Trophoblast cell (in vitro differentiated cells and primary cell): ENCODE measurements at regions not wholly inside any gene's neighbourhood (a gene's known extent, or its start where the extent isn't known, plus 50 kb on each side); places are given as distances from the start of the nearest gene placed in this dataset.
"Not testable (repeated sequence)": the region's sequence is repeated elsewhere in the genome, so short reads cannot be mapped to it uniquely, and the experiment has no call there.

Experiments
- DNase-seq, 2 donors: peaks; one replicate each; pipeline ENCODE4 v3.0.0-alpha.2; 2016
- H2AFZ ChIP-seq: 2 replicates; pipeline ENCODE4 v1.6.1; 2013; ENCODE audit warnings: low read length, moderate library complexity, mild to moderate bottlenecking; ENCODE audit not compliant: insufficient read depth, poor library complexity
- H2AK5ac ChIP-seq: 2 replicates; pipeline ENCODE4 v1.6.1; 2013; ENCODE audit warnings: mild to moderate bottlenecking, low read length
- H2BK120ac ChIP-seq: 2 replicates; pipeline ENCODE4 v1.6.1; 2013; ENCODE audit warnings: low read length, mild to moderate bottlenecking, moderate library complexity; ENCODE audit not compliant: insufficient read depth, poor library complexity
- H2BK12ac ChIP-seq: 2 replicates; pipeline ENCODE4 v1.6.1; 2013; ENCODE audit warnings: mild to moderate bottlenecking, low read length, moderate library complexity
- H2BK5ac ChIP-seq: 2 replicates; pipeline ENCODE4 v1.6.1; 2013; ENCODE audit warnings: low read length, low read depth, moderate library complexity, mild to moderate bottlenecking; ENCODE audit not compliant: poor library complexity
- H3K14ac ChIP-seq: 2 replicates; pipeline ENCODE4 v1.6.1; 2013; ENCODE audit warnings: mild to moderate bottlenecking, low read length
- H3K18ac ChIP-seq: 2 replicates; pipeline ENCODE4 v1.6.1; 2013; ENCODE audit warnings: mild to moderate bottlenecking, low read length
- H3K23ac ChIP-seq: 2 replicates; pipeline ENCODE4 v1.6.1; 2013; ENCODE audit warnings: low read length
- H3K27ac ChIP-seq: 2 replicates; pipeline ENCODE4 v1.5.1; 2013; ENCODE audit warnings: low read depth, mild to moderate bottlenecking, inconsistent platforms, low read length, moderate library complexity
- H3K27me3 ChIP-seq: 2 replicates; pipeline ENCODE4 v1.6.1; 2013; ENCODE audit warnings: inconsistent platforms, mild to moderate bottlenecking, low read length, moderate library complexity; ENCODE audit not compliant: insufficient read depth
- H3K36me3 ChIP-seq, 2 experiments: 1 replicate in 1 of 2; 2 replicates in 1 of 2; pipeline ENCODE4 v1.6.1; 2013; ENCODE audit warnings: low read length in 2 of 2, mild to moderate bottlenecking in 2 of 2, moderate library complexity in 1 of 2; ENCODE audit not compliant: insufficient read depth in 2 of 2, control insufficient read depth in 1 of 2
- H3K4ac ChIP-seq: 2 replicates; pipeline ENCODE4 v1.6.1; 2013; ENCODE audit warnings: low read depth, mild to moderate bottlenecking, low read length, moderate library complexity
- H3K4me1 ChIP-seq, 2 experiments: 1 replicate in 1 of 2; 2 replicates in 1 of 2; pipeline ENCODE4 v1.6.1; 2013; ENCODE audit warnings: low read length in 2 of 2, mild to moderate bottlenecking in 2 of 2, moderate library complexity in 1 of 2; ENCODE audit not compliant: insufficient read depth in 2 of 2, control insufficient read depth in 1 of 2
- H3K4me2 ChIP-seq: 2 replicates; pipeline ENCODE4 v1.6.1; 2013; ENCODE audit warnings: inconsistent platforms, mild to moderate bottlenecking, low read length, moderate library complexity
- H3K4me3 ChIP-seq: 2 replicates; pipeline ENCODE4 v1.5.1; 2013; ENCODE audit warnings: mild to moderate bottlenecking, low read depth, low read length, inconsistent platforms
- H3K79me1 ChIP-seq: one replicate; pipeline ENCODE4 v1.6.1; 2013; ENCODE audit warnings: low read length
- H3K79me2 ChIP-seq: 2 replicates; pipeline ENCODE4 v1.6.1; 2013; ENCODE audit warnings: low read length, mild to moderate bottlenecking; ENCODE audit not compliant: control insufficient read depth, insufficient read depth, poor library complexity
- H3K9ac ChIP-seq: 2 replicates; pipeline ENCODE4 v1.6.1; 2013; ENCODE audit warnings: mild to moderate bottlenecking, low read length
- H3K9me3 ChIP-seq: 2 replicates; pipeline ENCODE4 v1.6.1; 2013; ENCODE audit warnings: low read depth, mild to moderate bottlenecking, control low read depth, inconsistent platforms, low read length; ENCODE audit not compliant: insufficient read depth
- H4K12ac ChIP-seq: 2 replicates; pipeline ENCODE4 v1.6.1; 2013; ENCODE audit warnings: low read depth, mild to moderate bottlenecking, low read length, moderate library complexity
- H4K8ac ChIP-seq: 2 replicates; pipeline ENCODE4 v1.6.1; 2013; ENCODE audit warnings: low read depth, mild to moderate bottlenecking, low read length, moderate library complexity
- H4K91ac ChIP-seq: one replicate; pipeline ENCODE4 v1.6.1; 2013; ENCODE audit warnings: low read depth, mild to moderate bottlenecking, low read length, moderate library complexity
- WGBS: extraction: QIAGEN DNeasy Blood & Tissue Kit; methylation state at CpG from one replicate; pipeline ENCODE4 v1.1.7; 2013; ENCODE audit warnings: missing lambda C conversion rate; ENCODE audit not compliant: insufficient read length, insufficient coverage; ENCODE audit errors: extremely low coverage; 5-methylcytosine and 5-hydroxymethylcytosine counted together

DNA sequence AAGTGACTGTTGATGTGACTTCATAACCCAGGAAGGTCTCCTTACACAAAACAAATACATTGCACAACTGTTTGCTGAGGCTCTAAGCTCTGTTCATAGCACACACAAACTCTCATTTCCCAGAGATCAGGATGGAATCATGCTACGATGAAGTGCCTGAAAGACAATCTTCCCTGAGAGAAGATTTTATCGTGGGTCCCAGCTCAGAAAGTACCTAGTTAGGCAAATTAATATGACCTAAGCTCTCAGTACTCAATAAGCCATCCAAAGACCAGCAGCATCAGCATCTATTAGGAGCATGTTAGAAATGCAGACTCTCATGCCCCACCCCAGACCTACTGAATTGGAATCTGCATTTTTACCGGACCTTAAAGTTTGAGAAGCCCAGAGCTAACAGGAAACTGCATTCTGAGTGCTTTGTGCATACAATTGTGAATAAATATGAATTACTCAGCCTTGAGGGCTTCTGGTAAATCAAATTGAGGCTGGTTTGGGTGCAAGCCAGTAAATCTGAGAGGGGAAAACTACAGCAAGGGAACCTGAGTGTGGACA, 161.5 kb upstream of the C2CD4B start:
- Histone ChIP-seq H3K4me2 (no peak overlapping the region), H2AFZ (no peak overlapping the region), H4K8ac (no peak overlapping the region), H3K4me3 (no peak overlapping the region), H4K12ac (no peak overlapping the region), H3K79me2 (no peaks in the 10 kb centered on the region), H2BK5ac (no peak overlapping the region), H3K27ac (no peak overlapping the region), H3K23ac (no peak overlapping the region), H3K36me3 (no peaks in the 10 kb centered on the region), H3K4ac (no peak overlapping the region), H2BK120ac (no peak overlapping the region), H3K9ac (no peak overlapping the region), H3K4me1 (peaks cover 0 to 3% of the 10 kb centered on the region in 2 experiments), H2AK5ac (no peak overlapping the region), H3K9me3 (no peaks in the 10 kb centered on the region), H3K79me1 (no peaks in the 10 kb centered on the region), H3K18ac (no peak overlapping the region), H2BK12ac (no peak overlapping the region), H3K27me3 (no peaks in the 10 kb centered on the region), H3K14ac (no peak overlapping the region), H4K91ac (no peak overlapping the region)
- peak; percentile 52 to 69 for DNase-seq
- no CpG with 5 or more reads among the region's 3 CpGs for WGBS

DNA sequence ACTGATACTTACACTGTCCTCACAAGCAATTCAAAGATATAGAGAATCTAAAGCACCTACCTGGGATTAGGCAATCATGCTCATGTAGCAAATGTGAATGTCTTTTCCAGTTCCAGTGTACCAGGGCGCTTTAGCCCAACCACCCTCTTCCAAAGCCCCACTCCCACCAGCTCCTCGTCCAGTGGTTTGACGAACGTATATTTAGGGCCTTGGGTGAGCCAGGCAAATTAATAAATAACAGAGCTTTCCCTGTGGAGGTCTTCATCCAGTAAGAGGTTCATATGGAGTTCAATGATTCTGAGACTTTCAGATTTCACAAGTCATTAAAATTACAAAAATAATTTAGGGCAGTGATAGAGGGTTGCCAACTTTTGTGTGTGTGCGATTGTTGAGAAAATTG, 162.3 kb upstream of the C2CD4B start:
- Histone ChIP-seq H3K4me3 (no peak overlapping the region), H3K27me3 (no peaks in the 10 kb centered on the region), H3K9ac (no peak overlapping the region), H2AFZ (no peak overlapping the region), H3K36me3 (no peaks in the 10 kb centered on the region), H4K12ac (no peak overlapping the region), H3K23ac (no peak overlapping the region), H3K4me1 (peaks cover 0 to 3% of the 10 kb centered on the region in 2 experiments), H2AK5ac (no peak overlapping the region), H3K4me2 (no peak overlapping the region), H4K91ac (no peak overlapping the region), H3K27ac (no peak overlapping the region), H3K14ac (no peak overlapping the region), H3K18ac (no peak overlapping the region), H2BK12ac (no peak overlapping the region), H3K9me3 (no peaks in the 10 kb centered on the region), H3K79me2 (no peaks in the 10 kb centered on the region), H4K8ac (no peak overlapping the region), H3K79me1 (no peaks in the 10 kb centered on the region), H2BK120ac (no peak overlapping the region), H2BK5ac (no peak overlapping the region), H3K4ac (no peak overlapping the region)
- no CpG with 5 or more reads among the region's 5 CpGs for WGBS
- DNase-seq: no peak

DNA sequence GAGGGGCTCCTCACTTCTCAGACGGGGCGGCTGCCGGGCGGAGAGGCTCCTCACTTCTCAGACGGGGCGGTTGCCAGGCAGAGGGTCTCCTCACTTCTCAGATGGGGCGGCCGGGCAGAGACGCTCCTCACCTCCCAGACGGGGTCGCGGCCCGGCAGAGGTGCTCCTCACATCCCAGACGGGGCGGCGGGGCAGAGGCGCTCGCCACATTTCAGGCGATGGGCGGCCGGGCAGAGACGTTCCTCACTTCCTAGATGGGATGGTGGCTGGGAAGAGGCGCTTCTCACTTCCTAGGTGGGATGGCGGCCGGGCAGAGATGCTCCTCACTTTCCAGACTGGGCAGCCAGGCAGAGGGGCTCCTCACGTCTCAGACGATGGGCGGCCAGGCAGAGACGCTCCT, 167.4 kb upstream of the C2CD4B start:
- not testable (repeated sequence) for H4K91ac ChIP-seq, H3K18ac ChIP-seq, H3K27me3 ChIP-seq, H3K4ac ChIP-seq, H3K23ac ChIP-seq, H2BK12ac ChIP-seq, DNase-seq, H2AK5ac ChIP-seq, H3K14ac ChIP-seq, H4K8ac ChIP-seq, H3K27ac ChIP-seq, H3K4me3 ChIP-seq, H2AFZ ChIP-seq, H2BK120ac ChIP-seq, H3K4me1 ChIP-seq, H3K4me2 ChIP-seq, H4K12ac ChIP-seq, H3K36me3 ChIP-seq, H3K9ac ChIP-seq, H3K9me3 ChIP-seq, H3K79me1 ChIP-seq, H3K79me2 ChIP-seq, H2BK5ac ChIP-seq
- WGBS: no CpG with 5 or more reads among the region's 29 CpGs

GRCh38 chr15:62334536-62334935, 169.5 kb upstream of the C2CD4B start:
- Histone ChIP-seq H3K18ac (no peak overlapping the region), H2AK5ac (no peak overlapping the region), H2BK12ac (no peak overlapping the region), H3K14ac (no peak overlapping the region), H3K79me2 (no peaks in the 10 kb centered on the region), H2BK120ac (no peak overlapping the region), H3K27me3 (no peaks in the 10 kb centered on the region), H3K4me3 (no peak overlapping the region), H3K9me3 (peaks cover 2% of the 10 kb centered on the region), H3K4ac (no peak overlapping the region), H3K36me3 (no peaks in the 10 kb centered on the region), H3K23ac (no peak overlapping the region), H3K4me2 (no peak overlapping the region), H3K27ac (no peak overlapping the region), H3K4me1 (no peaks in the 10 kb centered on the region), H2AFZ (no peak overlapping the region), H3K79me1 (no peaks in the 10 kb centered on the region), H4K91ac (no peak overlapping the region), H2BK5ac (no peak overlapping the region), H3K9ac (no peak overlapping the region), H4K8ac (no peak overlapping the region), H4K12ac (no peak overlapping the region)
- DNase-seq: no peak
